ENCODE measurements at regions not wholly inside any gene's neighbourhood (a gene's known extent, or its start where the extent isn't known, plus 50 kb on each side); places are given as distances from the start of the nearest gene placed in this dataset.

- TF ChIP-seq FOSL1 (CRISPR knock-in tag; IDR thresholded peaks at IDR 0.05; ENCODE audit: borderline replicate concordance) (no peak), ISX (CRISPR knock-in tag; conservative IDR thresholded peaks at IDR 0.05) (no peak), YY1 (IDR thresholded peaks at IDR 0.05; ENCODE audit: insufficient read depth, insufficient replicate concordance, low read depth, low read length) (no peak), MTA1 (CRISPR knock-in tag; IDR thresholded peaks at IDR 0.05; ENCODE audit: borderline replicate concordance) (no peak), NFRKB (IDR thresholded peaks at IDR 0.05) (no peak), BHLHE40 (IDR thresholded peaks at IDR 0.05; ENCODE audit: low read length) (no peak), ZNF3 (CRISPR knock-in tag; IDR thresholded peaks at IDR 0.05) (no peak), CREB1 (IDR thresholded peaks at IDR 0.05) (no peak), CREB1 (CRISPR knock-in tag; IDR thresholded peaks at IDR 0.05) (no peak)
Observed at GRCh38 chr2:132009874-132010521, 151.8 kb downstream of the ANKRD30BL start.
